HG03280 (cell line): ENCODE measurements at regions not wholly inside any gene's neighbourhood (a gene's known extent, or its start where the extent isn't known, plus 50 kb on each side); places are given as distances from the start of the nearest gene placed in this dataset.

Source experiments
- ATAC-seq: cut with Tn5 transposase; IDR thresholded peaks from one replicate; pipeline ENCODE4 v1.9.1; 2021; ENCODE audit warnings: mild to moderate bottlenecking, moderate library complexity; ENCODE audit not compliant: unreplicated experiment

- ATAC-seq, result no peak
These were observed 105.5 kb upstream of the CPLX2 start for GRCh38 chr5:175765858-175766257.

GRCh38 chr5:175766963-175767362 is 104.4 kb upstream of the CPLX2 start:
- no peak for ATAC-seq

- ATAC-seq, result no peak
These were observed 98.4 kb upstream of the CPLX2 start for GRCh38 chr5:175772747-175773533.

GRCh38 chr5:175773534-175774070 is 97.8 kb upstream of the CPLX2 start:
- ATAC-seq, result no peak

GRCh38 chr5:175775416-175775815 is 96.0 kb upstream of the CPLX2 start:
- ATAC-seq, result no peak

- no peak for ATAC-seq
These were observed 92.4 kb upstream of the CPLX2 start for GRCh38 chr5:175778951-175779503.

GRCh38 chr5:175783739-175784138 is 87.6 kb upstream of the CPLX2 start:
- ATAC-seq, result no peak

GRCh38 chr5:175784230-175784629 is 87.1 kb upstream of the CPLX2 start:
- no peak for ATAC-seq

- no peak for ATAC-seq
These were observed 85.7 kb upstream of the CPLX2 start for GRCh38 chr5:175785681-175786080.

GRCh38 chr5:175788155-175788787 is 83.1 kb upstream of the CPLX2 start:
- ATAC-seq, result no peak

- no peak for ATAC-seq
These were observed 81.7 kb upstream of the CPLX2 start for GRCh38 chr5:175789670-175790069.

- no peak for ATAC-seq
These were observed 80.6 kb upstream of the CPLX2 start for GRCh38 chr5:175790796-175791195.

- ATAC-seq, result no peak
These were observed 75.4 kb upstream of the CPLX2 start for GRCh38 chr5:175795959-175796358.

GRCh38 chr5:175796536-175797499 is 74.6 kb upstream of the CPLX2 start:
- peak; percentile 59 for ATAC-seq

GRCh38 chr5:175797521-175798038 is 73.8 kb upstream of the CPLX2 start:
- no peak for ATAC-seq

- no peak for ATAC-seq
These were observed 72.8 kb upstream of the CPLX2 start for GRCh38 chr5:175798626-175799025.

GRCh38 chr5:175800656-175801081 is 70.7 kb upstream of the CPLX2 start:
- no peak for ATAC-seq

- no peak for ATAC-seq
These were observed 69.0 kb upstream of the CPLX2 start for GRCh38 chr5:175802361-175802760.

GRCh38 chr5:175803254-175803653 is 68.1 kb upstream of the CPLX2 start:
- no peak for ATAC-seq

GRCh38 chr5:175803736-175804454 is 67.5 kb upstream of the CPLX2 start:
- ATAC-seq, result no peak
